Activated B cell treated with CpG ODN at 0.5 μM for 24 hours (primary cell): ENCODE measurements at regions not wholly inside any gene's neighbourhood (a gene's known extent, or its start where the extent isn't known, plus 50 kb on each side); places are given as distances from the start of the nearest gene placed in this dataset.

ENCODE experiments used
- ATAC-seq: fragments of 200-7000 bp; cut with Tn5 transposase; one replicate; pipeline ENCODE4 v1.10.0; 2021; ENCODE audit warnings: low read depth, mild to moderate bottlenecking, moderate library complexity
- CTCF ChIA-PET: fragments of 350-600 bp; sonication (Branson Sonifier 250); formaldehyde crosslinking; loops from one replicate; lab custom pipeline; 2021; ENCODE audit warnings: antibody characterized with exemption; lab: Charles Lee
- POLR2A ChIA-PET: fragments of 350-600 bp; sonication (Branson Sonifier 250); formaldehyde crosslinking; loops from one replicate; lab custom pipeline; 2021; ENCODE audit warnings: antibody characterized with exemption; lab: Charles Lee
- DNase-seq: peaks from one replicate; pipeline ENCODE4 v3.0.0; 2022
- H3K27ac Mint-ChIP-seq: one replicate; pipeline ENCODE4 v1.8.0; 2020; ENCODE audit warnings: mixed read lengths
- H3K27me3 Mint-ChIP-seq: one replicate; pipeline ENCODE4 v1.8.0; 2021; ENCODE audit warnings: mixed read lengths
- H3K36me3 Mint-ChIP-seq: one replicate; pipeline ENCODE4 v1.8.0; 2021; ENCODE audit warnings: low read depth, mixed read lengths
- H3K4me1 Mint-ChIP-seq: one replicate; pipeline ENCODE4 v1.8.0; 2021; ENCODE audit warnings: mixed read lengths
- H3K4me3 Mint-ChIP-seq: one replicate; pipeline ENCODE4 v1.8.0; 2020; ENCODE audit warnings: mild to moderate bottlenecking, mixed read lengths
- H3K9me3 Mint-ChIP-seq: one replicate; pipeline ENCODE4 v1.8.0; 2020; ENCODE audit warnings: mixed read lengths
- intact Hi-C: fragments of 100-400 bp; cut with micrococcal nuclease; formaldehyde crosslinking; loops from one replicate; pipeline ENCODE4 v1.15.1; 2024
- TF ChIP-seq, protein P1 (sequence below): fragments of 200-600 bp; IDR thresholded peaks from one replicate; pipeline ENCODE4 v1.8.0; 2022; ENCODE audit warnings: antibody characterized with exemption, mild to moderate bottlenecking

- Mint-ChIP-seq H3K27ac (no peak overlapping the region), H3K27me3 (no peaks in the 10 kb centered on the region), H3K36me3 (no peaks in the 10 kb centered on the region), H3K9me3 (no peaks in the 10 kb centered on the region), H3K4me3 (no peak overlapping the region), H3K4me1 (no peaks in the 10 kb centered on the region)
- TF ChIP-seq, protein P1, sequence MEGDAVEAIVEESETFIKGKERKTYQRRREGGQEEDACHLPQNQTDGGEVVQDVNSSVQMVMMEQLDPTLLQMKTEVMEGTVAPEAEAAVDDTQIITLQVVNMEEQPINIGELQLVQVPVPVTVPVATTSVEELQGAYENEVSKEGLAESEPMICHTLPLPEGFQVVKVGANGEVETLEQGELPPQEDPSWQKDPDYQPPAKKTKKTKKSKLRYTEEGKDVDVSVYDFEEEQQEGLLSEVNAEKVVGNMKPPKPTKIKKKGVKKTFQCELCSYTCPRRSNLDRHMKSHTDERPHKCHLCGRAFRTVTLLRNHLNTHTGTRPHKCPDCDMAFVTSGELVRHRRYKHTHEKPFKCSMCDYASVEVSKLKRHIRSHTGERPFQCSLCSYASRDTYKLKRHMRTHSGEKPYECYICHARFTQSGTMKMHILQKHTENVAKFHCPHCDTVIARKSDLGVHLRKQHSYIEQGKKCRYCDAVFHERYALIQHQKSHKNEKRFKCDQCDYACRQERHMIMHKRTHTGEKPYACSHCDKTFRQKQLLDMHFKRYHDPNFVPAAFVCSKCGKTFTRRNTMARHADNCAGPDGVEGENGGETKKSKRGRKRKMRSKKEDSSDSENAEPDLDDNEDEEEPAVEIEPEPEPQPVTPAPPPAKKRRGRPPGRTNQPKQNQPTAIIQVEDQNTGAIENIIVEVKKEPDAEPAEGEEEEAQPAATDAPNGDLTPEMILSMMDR, result no peak
- ATAC-seq (no peak), DNase-seq (no peak)
- ChIA-PET CTCF (interaction anchor here (2.3 kb wide), 1 partner anchor 17 kb away, joined by 5 read pairs; no protein-coding TSS in a partner anchor), POLR2A (no interaction called here)
- intact Hi-C loops, result no loop called here
These were observed 64.0 kb downstream of the CCNG2 start for GRCh38 chr4:77220828-77221613.

DNA sequence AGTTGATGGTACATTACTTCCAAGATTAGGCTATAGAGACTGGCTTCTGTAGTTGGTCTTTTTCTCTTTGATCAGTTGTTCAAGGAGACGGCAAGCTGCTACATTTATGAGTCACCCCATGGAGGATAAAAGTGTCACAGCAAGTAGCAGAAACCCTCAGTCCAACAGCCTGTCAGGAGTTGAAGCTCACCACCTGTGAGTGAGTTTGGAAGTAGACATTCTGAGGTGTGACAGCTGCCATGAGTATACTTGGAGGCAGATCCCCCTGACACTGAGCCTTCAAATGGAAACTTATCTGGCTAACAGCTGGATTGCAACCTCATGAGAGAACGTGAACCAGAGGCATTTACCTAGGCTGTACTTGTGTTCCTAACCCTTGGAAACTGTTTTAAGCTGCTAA lies 68.0 kb downstream of the CCNG2 start:
- intact Hi-C loops, result no loop called here
- ATAC-seq (no peak), DNase-seq (no peak)
- Mint-ChIP-seq H3K27ac (no peak overlapping the region), H3K4me1 (no peaks in the 10 kb centered on the region), H3K27me3 (no peaks in the 10 kb centered on the region), H3K9me3 (peaks cover 3% of the 10 kb centered on the region), H3K4me3 (no peak overlapping the region), H3K36me3 (peaks cover 9% of the 10 kb centered on the region)
- TF ChIP-seq, protein P1, result no peak
- CTCF ChIA-PET, result no interaction called here
- POLR2A ChIA-PET, result interaction anchor here (0.6 kb wide), 1 partner anchor 593 kb away, joined by 3 read pairs; no protein-coding TSS in a partner anchor

DNA sequence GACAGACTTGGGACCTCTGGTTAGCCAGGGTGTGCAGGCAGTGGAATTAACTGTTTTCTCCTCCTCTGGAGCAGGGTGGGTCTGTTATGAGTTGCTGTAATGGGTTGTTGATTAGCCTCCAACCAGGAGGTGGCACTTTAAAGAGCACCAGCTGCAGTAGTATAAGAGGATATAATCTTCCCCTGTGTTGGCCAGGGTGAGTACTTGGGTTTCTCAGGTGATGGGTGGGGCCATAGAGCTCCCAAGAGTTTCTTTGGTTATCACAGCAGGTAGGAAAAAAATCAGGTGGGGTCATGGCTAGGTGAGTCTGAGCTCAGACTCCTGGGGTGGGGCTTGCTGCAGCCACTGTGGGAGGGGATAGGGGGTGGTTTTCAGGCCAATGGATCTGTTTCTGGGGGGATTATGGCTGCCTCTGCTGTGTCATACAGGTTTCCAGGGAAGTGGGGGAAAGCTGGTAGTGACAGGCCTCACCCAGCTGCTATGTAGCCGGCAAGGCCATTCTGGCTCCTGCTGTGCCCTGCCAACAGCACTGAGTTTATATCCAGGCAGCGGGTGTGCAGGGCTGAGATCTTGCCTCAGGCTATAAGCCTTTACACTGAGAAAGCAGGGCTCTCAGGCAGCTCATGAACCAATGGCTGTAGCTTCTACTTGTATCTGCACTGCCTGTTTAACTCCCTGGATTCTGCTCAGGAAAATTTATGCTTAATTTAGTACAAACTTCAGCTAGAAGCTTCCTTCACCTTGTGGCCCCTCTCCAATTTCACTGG lies 70.1 kb downstream of the CCNG2 start:
- Mint-ChIP-seq H3K9me3 (peaks cover 3% of the 10 kb centered on the region), H3K4me3 (no peak overlapping the region), H3K4me1 (peaks cover 3% of the 10 kb centered on the region), H3K27me3 (no peaks in the 10 kb centered on the region), H3K27ac (no peak overlapping the region), H3K36me3 (peaks cover 9% of the 10 kb centered on the region)
- intact Hi-C loops, result no loop called here
- ChIA-PET CTCF (interaction anchor here (1.0 kb wide), 1 partner anchor 12 kb away, joined by 5 read pairs; no protein-coding TSS in a partner anchor), POLR2A (no interaction called here)
- ATAC-seq, result no peak
- no peak for DNase-seq
- TF ChIP-seq, protein P1, result no peak

DNA sequence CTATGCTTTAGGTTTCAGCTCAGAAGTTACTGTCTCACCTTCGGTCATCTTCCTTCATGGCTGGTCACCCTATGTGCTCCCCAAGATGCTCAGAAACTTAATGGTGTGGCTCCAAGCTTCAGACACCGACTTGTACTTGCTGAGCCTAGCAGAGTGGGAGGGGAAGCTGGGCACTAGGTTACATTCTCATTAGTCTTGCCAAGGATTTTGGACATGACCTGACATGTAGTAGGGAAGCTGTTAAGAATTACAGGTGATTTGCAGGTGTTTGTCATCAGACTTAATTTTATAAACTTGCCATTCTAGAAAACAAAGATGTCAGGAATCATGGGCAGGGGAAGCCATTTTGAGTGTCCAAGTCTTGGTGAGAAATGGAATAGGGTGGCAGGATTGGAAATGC lies 72.4 kb downstream of the CCNG2 start:
- Mint-ChIP-seq H3K4me3 (no peak overlapping the region), H3K36me3 (peaks cover 9% of the 10 kb centered on the region), H3K9me3 (peaks cover 3% of the 10 kb centered on the region), H3K27me3 (no peaks in the 10 kb centered on the region), H3K4me1 (peaks cover 3% of the 10 kb centered on the region), H3K27ac (no peak overlapping the region)
- no peak for DNase-seq
- ATAC-seq, result no peak
- CTCF ChIA-PET, result no interaction called here
- POLR2A ChIA-PET, result no interaction called here
- TF ChIP-seq, protein P1, result no peak
- intact Hi-C loops, result no loop called here

DNA sequence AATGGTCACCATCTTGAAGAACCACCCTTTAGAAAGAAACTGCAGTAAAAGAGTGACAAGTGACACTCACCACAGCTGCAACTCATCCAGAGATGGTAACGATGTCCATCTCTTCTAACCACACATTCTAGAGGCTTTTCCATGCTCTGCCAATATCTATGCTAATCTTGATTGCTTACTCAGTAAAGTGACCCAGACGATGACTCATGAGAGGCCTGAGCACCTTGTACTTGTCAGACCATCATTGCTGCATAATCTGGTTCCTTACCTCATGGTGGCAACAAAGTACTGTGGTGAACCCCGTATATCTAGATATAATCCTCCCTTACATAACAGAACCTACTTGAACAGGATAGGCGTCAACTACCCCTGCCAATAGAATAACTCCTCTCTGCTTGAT lies 75.6 kb downstream of the CCNG2 start:
- H3K9me3 Mint-ChIP-seq, result peaks cover 3% of the 10 kb centered on the region
- intact Hi-C loops, result no loop called here
- no peaks in the 10 kb centered on the region for H3K27me3 Mint-ChIP-seq
- H3K36me3 Mint-ChIP-seq, result peaks cover 4% of the 10 kb centered on the region
- CTCF ChIA-PET, result no interaction called here
- ATAC-seq (no peak), DNase-seq (no peak)
- H3K27ac Mint-ChIP-seq, result no peak overlapping the region
- no peak overlapping the region for H3K4me3 Mint-ChIP-seq
- POLR2A ChIA-PET, result interaction anchor here (0.6 kb wide), 1 partner anchor 613 kb away, joined by 9 read pairs; no protein-coding TSS in a partner anchor
- TF ChIP-seq, protein P1, result no peak
- peaks cover 6% of the 10 kb centered on the region for H3K4me1 Mint-ChIP-seq
